Astrocyte of the spinal cord (primary cell): ENCODE measurements at regions not wholly inside any gene's neighbourhood (a gene's known extent, or its start where the extent isn't known, plus 50 kb on each side); places are given as distances from the start of the nearest gene placed in this dataset.
"Not testable (repeated sequence)": the region's sequence is repeated elsewhere in the genome, so short reads cannot be mapped to it uniquely, and the experiment has no call there.

Source experiments
- DNase-seq: peaks from one replicate; pipeline ENCODE4 v3.0.0; 2011; ENCODE audit warnings: low read depth, low spot score
- H3K4me3 ChIP-seq: 2 replicates; pipeline ENCODE4 v1.5.1; 2011; ENCODE audit warnings: low read depth, mild to moderate bottlenecking, low read length, moderate library complexity
- CTCF ChIP-seq: IDR thresholded peaks from 2 replicates; pipeline ENCODE4 v1.5.1; 2012; ENCODE audit warnings: low read depth, mild to moderate bottlenecking, low read length, inconsistent platforms
- in situ Hi-C: cut with HindIII; loops from 2 replicates; pipeline ENCODE4 v1.10.0; 2017; ENCODE audit warnings: low sequenced_read_pairs

- H3K4me3 ChIP-seq, result no peak overlapping the region
- in situ Hi-C loops, result no loop called here
- DNase-seq, result no peak
- TF ChIP-seq CTCF, result no peak
Measured at GRCh38 chr17:64779376-64780095, 117.4 kb upstream of the SMURF2 start.

- DNase-seq, H3K4me3 ChIP-seq, in situ Hi-C loops: not testable (repeated sequence)
Measured at GRCh38 chr17:64779098-64779375, 116.9 kb upstream of the SMURF2 start.

GRCh38 chr17:64778240-64779097 lies 116.4 kb upstream of the SMURF2 start:
- in situ Hi-C loops, result no loop called here
- no peak for DNase-seq
- H3K4me3 ChIP-seq, result no peak overlapping the region
- TF ChIP-seq CTCF, result no peak

GRCh38 chr17:64777415-64778239 lies 115.5 kb upstream of the SMURF2 start:
- DNase-seq, result no peak
- in situ Hi-C loops, result no loop called here
- TF ChIP-seq CTCF, result no peak
- H3K4me3 ChIP-seq, result no peak overlapping the region

GRCh38 chr17:64776720-64777414 lies 114.8 kb upstream of the SMURF2 start:
- in situ Hi-C loops, result not testable (repeated sequence)
- DNase-seq, result peak; percentile 72
- peak; percentile 93 for TF ChIP-seq CTCF
- H3K4me3 ChIP-seq, result peak overlapping the region; percentile 6

- no peak for TF ChIP-seq CTCF
- in situ Hi-C loops, result no loop called here
- no peak for DNase-seq
- H3K4me3 ChIP-seq, result no peak overlapping the region
Measured at GRCh38 chr17:64775701-64776570, 113.8 kb upstream of the SMURF2 start.
